ENCODE measurements at regions not wholly inside any gene's neighbourhood (a gene's known extent, or its start where the extent isn't known, plus 50 kb on each side); places are given as distances from the start of the nearest gene placed in this dataset. TPM values are rescaled to one million over a fixed set of nuclear protein-coding genes. Genes with fewer than 3 reads are reported as not detected.
"Not testable (repeated sequence)": the region's sequence is repeated elsewhere in the genome, so short reads cannot be mapped to it uniquely, and the experiment has no call there.

DNA sequence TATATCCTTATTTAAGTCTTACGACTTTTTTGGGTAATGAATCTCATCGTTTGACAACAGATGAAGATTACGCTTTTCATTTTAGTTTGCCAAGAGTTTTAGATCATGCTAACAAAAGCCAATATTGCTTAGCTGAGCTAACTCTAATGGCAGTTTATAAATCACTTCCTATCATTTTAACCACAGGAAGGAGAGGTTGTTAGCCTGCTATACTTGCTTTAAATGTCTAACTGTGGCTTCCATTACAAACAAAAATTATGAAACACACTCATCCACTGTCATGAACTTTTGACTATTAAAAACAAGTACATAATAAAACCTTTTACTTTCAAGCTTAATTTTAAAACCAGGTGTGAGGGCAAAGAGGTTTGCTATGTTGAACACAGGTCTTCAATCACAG is 53.7 kb upstream of the ANKH start:
- Histone ChIP-seq H3K27me3 (ENCODE audit: control insufficient read depth, insufficient read depth, low read length) (no peaks in the 10 kb centered on the region), H3K9me3 (ENCODE audit: control insufficient read depth, insufficient read depth, low read length) (no peaks in the 10 kb centered on the region), H3K27ac (ENCODE audit: low read depth, low read length) (no peak overlapping the region), H3K4me1 (ENCODE audit: control insufficient read depth, insufficient read depth, low read length) (no peaks in the 10 kb centered on the region), H3K4me3 (ENCODE audit: low read depth, low read length) (no peak overlapping the region), H3K36me3 (ENCODE audit: control insufficient read depth, insufficient read depth, low read length) (no peaks in the 10 kb centered on the region)
- DNase-seq (ENCODE audit: low read depth in 4 of 6, low spot score in 6 of 6) = peak in 1 of 6 donors; percentile 37
- WGBS (ENCODE audit: insufficient coverage) = no CpG with 5 or more reads among the region's 3 CpGs

DNA sequence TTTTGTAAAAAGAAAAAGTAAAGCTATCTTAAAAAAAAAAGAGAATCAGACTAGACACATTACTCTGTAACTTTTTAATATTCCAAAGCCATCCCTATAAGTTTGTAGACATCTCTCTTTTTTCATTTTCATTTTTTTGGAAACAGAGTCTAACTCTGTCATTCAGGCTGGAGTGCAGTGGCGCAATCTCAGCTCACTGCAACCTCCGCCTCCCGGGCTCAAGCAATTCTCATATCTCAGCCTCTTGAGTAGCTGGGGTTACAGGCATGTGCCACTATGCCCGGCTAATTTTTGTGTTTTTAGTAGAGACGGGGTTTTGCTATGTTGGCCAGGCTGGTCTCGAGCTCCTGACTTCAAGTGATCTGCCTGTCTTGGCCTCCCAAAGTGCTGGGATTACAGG is 51.4 kb upstream of the ANKH start:
- not testable (repeated sequence) for DNase-seq (ENCODE audit: low read depth in 4 of 6, low spot score in 6 of 6); H3K27me3 ChIP-seq (ENCODE audit: control insufficient read depth, insufficient read depth, low read length)
- 95% methylated on average over 4 of the region's 6 CpGs for WGBS (ENCODE audit: insufficient coverage)

DNA sequence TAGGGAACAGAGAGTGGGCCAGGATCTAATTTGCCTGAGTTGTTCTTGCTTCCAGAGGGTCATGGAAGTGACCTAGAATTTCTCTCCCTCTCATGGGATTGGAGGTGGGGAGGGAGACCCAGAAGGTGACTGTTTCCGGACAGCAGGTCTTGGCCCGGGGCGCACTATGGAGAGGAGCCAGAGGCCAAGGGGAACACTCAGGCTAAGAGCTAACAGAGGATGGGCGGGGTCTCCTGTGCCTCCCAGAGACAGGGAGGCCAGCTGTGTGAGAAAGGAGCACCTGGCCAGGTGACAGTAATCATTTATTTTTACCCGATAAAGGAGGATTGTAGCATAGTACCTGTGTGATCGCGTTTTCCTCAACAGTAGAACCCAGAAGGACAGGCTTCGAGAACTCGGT is 50.9 kb upstream of the ANKH start:
- Histone ChIP-seq H3K9me3 (ENCODE audit: control insufficient read depth, insufficient read depth, low read length) (no peaks in the 10 kb centered on the region), H3K36me3 (ENCODE audit: control insufficient read depth, insufficient read depth, low read length) (no peaks in the 10 kb centered on the region), H3K27ac (ENCODE audit: low read depth, low read length) (no peak overlapping the region), H3K4me3 (ENCODE audit: low read depth, low read length) (no peak overlapping the region), H3K4me1 (ENCODE audit: control insufficient read depth, insufficient read depth, low read length) (no peaks in the 10 kb centered on the region), H3K27me3 (ENCODE audit: control insufficient read depth, insufficient read depth, low read length) (no peaks in the 10 kb centered on the region)
- WGBS (ENCODE audit: insufficient coverage) = 94% methylated on average over 4 of the region's 9 CpGs
- no peak for DNase-seq (ENCODE audit: low read depth in 4 of 6, low spot score in 6 of 6)

More for the DNA sequence above, 51.4 kb upstream of the ANKH start:
- not testable (repeated sequence) for H3K4me3 ChIP-seq (ENCODE audit: low read depth, low read length); H3K4me1 ChIP-seq (ENCODE audit: control insufficient read depth, insufficient read depth, low read length); H3K36me3 ChIP-seq (ENCODE audit: control insufficient read depth, insufficient read depth, low read length); H3K9me3 ChIP-seq (ENCODE audit: control insufficient read depth, insufficient read depth, low read length); H3K27ac ChIP-seq (ENCODE audit: low read depth, low read length)

Small RNA genes in the stretch of these regions (small RNA-seq; reads per million reads assigned to genes)
- not detected for gene RF00096 (ENCODE audit: low replicate concordance)

Data from spinal cord (tissue), 10 donors.